OCI-LY7 (cell line): ENCODE measurements at regions not wholly inside any gene's neighbourhood (a gene's known extent, or its start where the extent isn't known, plus 50 kb on each side); places are given as distances from the start of the nearest gene placed in this dataset.

ENCODE experiments used
- CTCF ChIP-seq: fragments of 200-600 bp; sonication (generic); conservative IDR thresholded peaks from 2 replicates; pipeline ENCODE4 v1.5.1; 2014; ENCODE audit warnings: mild to moderate bottlenecking, antibody characterized with exemption, low read length, moderate library complexity, mixed read lengths
- EZH2phosphoT487 ChIP-seq: fragments of 200-600 bp; sonication (generic); IDR thresholded peaks from 2 replicates; pipeline ENCODE4 v1.6.1; 2018; ENCODE audit warnings: low read depth, borderline replicate concordance, mild to moderate bottlenecking, mixed run types, antibody characterized with exemption, low read length, moderate library complexity, mixed read lengths

- TF ChIP-seq CTCF: no peak
- TF ChIP-seq EZH2phosphoT487: no peak
Observed at GRCh38 chr3:31433679-31433992, 99.1 kb upstream of the STT3B start.
